NCI-H2081 treated with DMSO at 0.1 percent for 48 hours (cell line): ENCODE measurements at regions not wholly inside any gene's neighbourhood (a gene's known extent, or its start where the extent isn't known, plus 50 kb on each side); places are given as distances from the start of the nearest gene placed in this dataset.
"Not testable (repeated sequence)": the region's sequence is repeated elsewhere in the genome, so short reads cannot be mapped to it uniquely, and the experiment has no call there.

ENCODE experiments used
- DNase-seq: peaks from one replicate; lab custom pipeline; 2025; lab: John Stamatoyannopoulos, UW

GRCh38 chr12:13924286-13924685 is 57.1 kb downstream of the GRIN2B start:
- DNase-seq = no peak

- DNase-seq = no peak
Observed at GRCh38 chr12:13918897-13919296, 62.5 kb downstream of the GRIN2B start.

GRCh38 chr12:13915096-13915495 is 66.3 kb downstream of the GRIN2B start:
- no peak for DNase-seq

- no peak for DNase-seq
Observed at GRCh38 chr12:13913371-13913770, 68.0 kb downstream of the GRIN2B start.

- no peak for DNase-seq
Observed at GRCh38 chr12:13911756-13912554, 69.4 kb downstream of the GRIN2B start.

- DNase-seq = no peak
Observed at GRCh38 chr12:13905794-13906193, 75.6 kb downstream of the GRIN2B start.

- DNase-seq = no peak
Observed at GRCh38 chr12:13900718-13901117, 80.7 kb downstream of the GRIN2B start.

GRCh38 chr12:13898387-13898786 is 83.0 kb downstream of the GRIN2B start:
- not testable (repeated sequence) for DNase-seq

GRCh38 chr12:13897811-13898210 is 83.6 kb downstream of the GRIN2B start:
- no peak for DNase-seq

GRCh38 chr12:13896063-13896626 is 85.3 kb downstream of the GRIN2B start:
- DNase-seq = no peak

- no peak for DNase-seq
Observed at GRCh38 chr12:13891902-13892301, 89.5 kb downstream of the GRIN2B start.

GRCh38 chr12:13890943-13891342 is 90.5 kb downstream of the GRIN2B start:
- no peak for DNase-seq

GRCh38 chr12:13887779-13888388 is 93.5 kb downstream of the GRIN2B start:
- DNase-seq = no peak

GRCh38 chr12:13882176-13882575 is 99.2 kb downstream of the GRIN2B start:
- no peak for DNase-seq

GRCh38 chr12:13880613-13881012 is 100.8 kb downstream of the GRIN2B start:
- DNase-seq = no peak

GRCh38 chr12:13875744-13876143 is 105.7 kb downstream of the GRIN2B start:
- no peak for DNase-seq

GRCh38 chr12:13870255-13870654 is 111.1 kb downstream of the GRIN2B start:
- DNase-seq = no peak

- peak; percentile 14 for DNase-seq
Observed at GRCh38 chr12:13864081-13864673, 117.2 kb downstream of the GRIN2B start.

GRCh38 chr12:13857750-13858149 is 123.7 kb downstream of the GRIN2B start:
- no peak for DNase-seq

GRCh38 chr12:13853471-13853870 is 127.9 kb downstream of the GRIN2B start:
- DNase-seq = no peak

GRCh38 chr12:13851828-13852227 is 129.6 kb downstream of the GRIN2B start:
- no peak for DNase-seq

GRCh38 chr12:13849456-13849855 is 131.9 kb downstream of the GRIN2B start:
- DNase-seq = no peak

- no peak for DNase-seq
Observed at GRCh38 chr12:13843841-13844240, 137.6 kb downstream of the GRIN2B start.
